ENCODE measurements at regions not wholly inside any gene's neighbourhood (a gene's known extent, or its start where the extent isn't known, plus 50 kb on each side); places are given as distances from the start of the nearest gene placed in this dataset.

- TF ChIP-seq TEAD1 (CRISPR knock-in tag; IDR thresholded peaks at IDR 0.05) = no peak
- no peak for TF ChIP-seq SP1 (CRISPR knock-in tag; conservative IDR thresholded peaks at IDR 0.05)
- TF ChIP-seq TCF7 (CRISPR knock-in tag; IDR thresholded peaks at IDR 0.05; ENCODE audit: low read depth) = no peak
- no peak for TF ChIP-seq MXD4 (CRISPR knock-in tag; IDR thresholded peaks at IDR 0.05; ENCODE audit: borderline replicate concordance)
- TF ChIP-seq KAT7 (CRISPR knock-in tag; IDR thresholded peaks at IDR 0.05; ENCODE audit: borderline replicate concordance) = no peak
- TF ChIP-seq, protein P1, sequence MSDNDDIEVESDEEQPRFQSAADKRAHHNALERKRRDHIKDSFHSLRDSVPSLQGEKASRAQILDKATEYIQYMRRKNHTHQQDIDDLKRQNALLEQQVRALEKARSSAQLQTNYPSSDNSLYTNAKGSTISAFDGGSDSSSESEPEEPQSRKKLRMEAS (CRISPR knock-in tag; IDR thresholded peaks at IDR 0.05) = no peak
- TF ChIP-seq IRF1 (CRISPR knock-in tag; IDR thresholded peaks at IDR 0.05) = no peak
- no peak for TF ChIP-seq USF2 (CRISPR knock-in tag; IDR thresholded peaks at IDR 0.05)
These were observed 488.0 kb upstream of the STEAP1 start (continued) for GRCh38 chr7:89666136-89666835.

- H3K27me3 Mint-ChIP-seq (ENCODE audit: low read depth) = no peaks in the 10 kb centered on the region
- no peak overlapping the region for H3K27ac Mint-ChIP-seq
- no peak overlapping the region for H3K4me3 Mint-ChIP-seq
- ATAC-seq = no peak
- peaks cover 19% of the 10 kb centered on the region for H3K9me3 Mint-ChIP-seq
- ChIA-PET CTCF (no interaction called here), POLR2A (no interaction called here)
- no peaks in the 10 kb centered on the region for H3K36me3 Mint-ChIP-seq
- no peak for DNase-seq (ENCODE audit: low spot score)
- TF ChIP-seq, protein P2, sequence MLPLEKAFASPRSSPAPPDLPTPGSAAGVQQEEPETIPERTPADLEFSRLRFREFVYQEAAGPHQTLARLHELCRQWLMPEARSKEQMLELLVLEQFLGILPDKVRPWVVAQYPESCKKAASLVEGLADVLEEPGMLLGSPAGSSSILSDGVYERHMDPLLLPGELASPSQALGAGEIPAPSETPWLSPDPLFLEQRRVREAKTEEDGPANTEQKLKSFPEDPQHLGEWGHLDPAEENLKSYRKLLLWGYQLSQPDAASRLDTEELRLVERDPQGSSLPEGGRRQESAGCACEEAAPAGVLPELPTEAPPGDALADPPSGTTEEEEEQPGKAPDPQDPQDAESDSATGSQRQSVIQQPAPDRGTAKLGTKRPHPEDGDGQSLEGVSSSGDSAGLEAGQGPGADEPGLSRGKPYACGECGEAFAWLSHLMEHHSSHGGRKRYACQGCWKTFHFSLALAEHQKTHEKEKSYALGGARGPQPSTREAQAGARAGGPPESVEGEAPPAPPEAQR (CRISPR knock-in tag; IDR thresholded peaks at IDR 0.05) = no peak
- TF ChIP-seq ZMAT4 (CRISPR knock-in tag; IDR thresholded peaks at IDR 0.05) (no peak), GTF2I (CRISPR knock-in tag; conservative IDR thresholded peaks at IDR 0.05) (no peak), CBFB (CRISPR knock-in tag; IDR thresholded peaks at IDR 0.05; ENCODE audit: low read depth) (no peak), ZNF317 (CRISPR knock-in tag; IDR thresholded peaks at IDR 0.05; ENCODE audit: borderline replicate concordance, low read depth) (no peak), ZNF121 (CRISPR knock-in tag; IDR thresholded peaks at IDR 0.05) (no peak), EMX1 (CRISPR knock-in tag; IDR thresholded peaks at IDR 0.05) (no peak), ZNF423 (CRISPR knock-in tag; IDR thresholded peaks at IDR 0.05) (no peak), NR1H2 (CRISPR knock-in tag; IDR thresholded peaks at IDR 0.05) (no peak), SMAD3 (CRISPR knock-in tag; IDR thresholded peaks at IDR 0.05; ENCODE audit: borderline replicate concordance) (no peak), SP1 (CRISPR knock-in tag; conservative IDR thresholded peaks at IDR 0.05) (no peak), JAZF1 (CRISPR knock-in tag; IDR thresholded peaks at IDR 0.05) (no peak), TEAD1 (CRISPR knock-in tag; IDR thresholded peaks at IDR 0.05) (no peak), ELF4 (CRISPR knock-in tag; IDR thresholded peaks at IDR 0.05; ENCODE audit: low read depth) (no peak), ETV6 (CRISPR knock-in tag; IDR thresholded peaks at IDR 0.05) (no peak)
- TF ChIP-seq, protein P3, sequence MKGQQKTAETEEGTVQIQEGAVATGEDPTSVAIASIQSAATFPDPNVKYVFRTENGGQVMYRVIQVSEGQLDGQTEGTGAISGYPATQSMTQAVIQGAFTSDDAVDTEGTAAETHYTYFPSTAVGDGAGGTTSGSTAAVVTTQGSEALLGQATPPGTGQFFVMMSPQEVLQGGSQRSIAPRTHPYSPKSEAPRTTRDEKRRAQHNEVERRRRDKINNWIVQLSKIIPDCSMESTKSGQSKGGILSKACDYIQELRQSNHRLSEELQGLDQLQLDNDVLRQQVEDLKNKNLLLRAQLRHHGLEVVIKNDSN (CRISPR knock-in tag; IDR thresholded peaks at IDR 0.05) = no peak
- TF ChIP-seq, protein P4, sequence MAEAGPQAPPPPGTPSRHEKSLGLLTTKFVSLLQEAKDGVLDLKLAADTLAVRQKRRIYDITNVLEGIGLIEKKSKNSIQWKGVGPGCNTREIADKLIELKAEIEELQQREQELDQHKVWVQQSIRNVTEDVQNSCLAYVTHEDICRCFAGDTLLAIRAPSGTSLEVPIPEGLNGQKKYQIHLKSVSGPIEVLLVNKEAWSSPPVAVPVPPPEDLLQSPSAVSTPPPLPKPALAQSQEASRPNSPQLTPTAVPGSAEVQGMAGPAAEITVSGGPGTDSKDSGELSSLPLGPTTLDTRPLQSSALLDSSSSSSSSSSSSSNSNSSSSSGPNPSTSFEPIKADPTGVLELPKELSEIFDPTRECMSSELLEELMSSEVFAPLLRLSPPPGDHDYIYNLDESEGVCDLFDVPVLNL (CRISPR knock-in tag; IDR thresholded peaks at IDR 0.05; ENCODE audit: borderline replicate concordance, low read depth) = no peak
- TF ChIP-seq, protein P5, sequence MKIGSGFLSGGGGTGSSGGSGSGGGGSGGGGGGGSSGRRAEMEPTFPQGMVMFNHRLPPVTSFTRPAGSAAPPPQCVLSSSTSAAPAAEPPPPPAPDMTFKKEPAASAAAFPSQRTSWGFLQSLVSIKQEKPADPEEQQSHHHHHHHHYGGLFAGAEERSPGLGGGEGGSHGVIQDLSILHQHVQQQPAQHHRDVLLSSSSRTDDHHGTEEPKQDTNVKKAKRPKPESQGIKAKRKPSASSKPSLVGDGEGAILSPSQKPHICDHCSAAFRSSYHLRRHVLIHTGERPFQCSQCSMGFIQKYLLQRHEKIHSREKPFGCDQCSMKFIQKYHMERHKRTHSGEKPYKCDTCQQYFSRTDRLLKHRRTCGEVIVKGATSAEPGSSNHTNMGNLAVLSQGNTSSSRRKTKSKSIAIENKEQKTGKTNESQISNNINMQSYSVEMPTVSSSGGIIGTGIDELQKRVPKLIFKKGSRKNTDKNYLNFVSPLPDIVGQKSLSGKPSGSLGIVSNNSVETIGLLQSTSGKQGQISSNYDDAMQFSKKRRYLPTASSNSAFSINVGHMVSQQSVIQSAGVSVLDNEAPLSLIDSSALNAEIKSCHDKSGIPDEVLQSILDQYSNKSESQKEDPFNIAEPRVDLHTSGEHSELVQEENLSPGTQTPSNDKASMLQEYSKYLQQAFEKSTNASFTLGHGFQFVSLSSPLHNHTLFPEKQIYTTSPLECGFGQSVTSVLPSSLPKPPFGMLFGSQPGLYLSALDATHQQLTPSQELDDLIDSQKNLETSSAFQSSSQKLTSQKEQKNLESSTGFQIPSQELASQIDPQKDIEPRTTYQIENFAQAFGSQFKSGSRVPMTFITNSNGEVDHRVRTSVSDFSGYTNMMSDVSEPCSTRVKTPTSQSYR (CRISPR knock-in tag; IDR thresholded peaks at IDR 0.05) = no peak
- TF ChIP-seq, protein P6, sequence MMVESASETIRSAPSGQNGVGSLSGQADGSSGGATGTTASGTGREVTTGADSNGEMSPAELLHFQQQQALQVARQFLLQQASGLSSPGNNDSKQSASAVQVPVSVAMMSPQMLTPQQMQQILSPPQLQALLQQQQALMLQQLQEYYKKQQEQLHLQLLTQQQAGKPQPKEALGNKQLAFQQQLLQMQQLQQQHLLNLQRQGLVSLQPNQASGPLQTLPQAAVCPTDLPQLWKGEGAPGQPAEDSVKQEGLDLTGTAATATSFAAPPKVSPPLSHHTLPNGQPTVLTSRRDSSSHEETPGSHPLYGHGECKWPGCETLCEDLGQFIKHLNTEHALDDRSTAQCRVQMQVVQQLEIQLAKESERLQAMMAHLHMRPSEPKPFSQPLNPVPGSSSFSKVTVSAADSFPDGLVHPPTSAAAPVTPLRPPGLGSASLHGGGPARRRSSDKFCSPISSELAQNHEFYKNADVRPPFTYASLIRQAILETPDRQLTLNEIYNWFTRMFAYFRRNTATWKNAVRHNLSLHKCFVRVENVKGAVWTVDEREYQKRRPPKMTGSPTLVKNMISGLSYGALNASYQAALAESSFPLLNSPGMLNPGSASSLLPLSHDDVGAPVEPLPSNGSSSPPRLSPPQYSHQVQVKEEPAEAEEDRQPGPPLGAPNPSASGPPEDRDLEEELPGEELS (CRISPR knock-in tag; IDR thresholded peaks at IDR 0.05) = no peak
- H3K4me1 Mint-ChIP-seq = no peaks in the 10 kb centered on the region
These were observed 474.1 kb upstream of the STEAP1 start for GRCh38 chr7:89680161-89680560.

Measured in WTC11 (cell line).